Gastroesophageal sphincter (tissue), 4 donors: ENCODE measurements at regions not wholly inside any gene's neighbourhood (a gene's known extent, or its start where the extent isn't known, plus 50 kb on each side); places are given as distances from the start of the nearest gene placed in this dataset.

ENCODE experiments used
- ATAC-seq: fragments of 150-250 bp; one replicate; pipeline ENCODE4 v1.9.1; 2016; ENCODE audit warnings: mild to moderate bottlenecking, moderate library complexity
- H3K27ac ChIP-seq, 4 donors: fragments of 200-600 bp; sonication (generic) in 3 of 4; 1 replicate in 3 of 4; 2 replicates in 1 of 4; pipeline ENCODE4 v1.5.1; 2016 to 2019
- H3K27me3 ChIP-seq: fragments of 200-600 bp; sonication (generic); one replicate; pipeline ENCODE4 v1.5.1; 2019
- H3K36me3 ChIP-seq, 2 donors: fragments of 200-600 bp; sonication (generic); one replicate each; pipeline ENCODE4 v1.5.1; 2019; ENCODE audit warnings: control low read depth in 1 of 2
- H3K4me1 ChIP-seq, 3 donors: fragments of 200-600 bp; sonication (generic); 1 replicate in 2 of 3; 2 replicates in 1 of 3; pipeline ENCODE4 v1.5.1; 2016 to 2019; ENCODE audit warnings: control low read depth in 2 of 3
- H3K4me3 ChIP-seq, 2 donors: fragments of 200-600 bp; sonication (generic); one replicate each; pipeline ENCODE4 v1.5.1; 2019; ENCODE audit warnings: mild to moderate bottlenecking in 1 of 2, moderate library complexity in 1 of 2
- H3K9me3 ChIP-seq, 3 donors: fragments of 200-600 bp; sonication (generic); one replicate each; pipeline ENCODE4 v1.5.1; 2017 to 2019; ENCODE audit warnings: control low read depth in 2 of 3
- CTCF ChIP-seq, 4 experiments: fragments of 200-600 bp in 2 of 4; fragments of 450-650 bp in 2 of 4; sonication (generic) in 1 of 4; IDR thresholded peaks; one replicate each; pipeline ENCODE4 v1.5.1; 2017 to 2019; ENCODE audit warnings: antibody characterized with exemption in 4 of 4, mild to moderate bottlenecking in 2 of 4, moderate library complexity in 2 of 4
- EP300 ChIP-seq: sonication (generic); formaldehyde crosslinking; IDR thresholded peaks from one replicate; pipeline ENCODE4 v1.6.1; 2017; ENCODE audit warnings: antibody characterized with exemption, mild to moderate bottlenecking
- POLR2A ChIP-seq, 2 donors: fragments of 450-650 bp; IDR thresholded peaks; one replicate each; pipeline ENCODE4 v1.6.1; 2017; ENCODE audit warnings: antibody characterized with exemption in 2 of 2, mild to moderate bottlenecking in 2 of 2, moderate library complexity in 1 of 2
- POLR2AphosphoS5 ChIP-seq: sonication (generic); formaldehyde crosslinking; IDR thresholded peaks from one replicate; pipeline ENCODE4 v1.6.1; 2017; ENCODE audit warnings: antibody characterized with exemption
- WGBS, 2 donors: methylation state at CpG; one replicate each; pipeline ENCODE4 v1.1.5; 2018; ENCODE audit warnings: low coverage in 1 of 2; 5-methylcytosine and 5-hydroxymethylcytosine counted together

- Histone ChIP-seq H3K9me3 (no peaks in the 10 kb centered on the region), H3K36me3 (no peaks in the 10 kb centered on the region), H3K27ac (no peak overlapping the region), H3K27me3 (no peaks in the 10 kb centered on the region), H3K4me1 (no peaks in the 10 kb centered on the region), H3K4me3 (no peak overlapping the region)
- 38 to 40% methylated on average over 1 to 6 of the region's 6 CpGs for WGBS, 2 donors
- ATAC-seq: no peak
- TF ChIP-seq CTCF (IDR thresholded peaks at IDR 0.05) (no peak), EP300 (no peak), POLR2A (IDR thresholded peaks at IDR 0.05) (no peak), POLR2AphosphoS5 (no peak)
Observed at GRCh38 chr18:37796823-37797349, 231.3 kb upstream of the CELF4 start.

GRCh38 chr18:37787452-37787851, 221.9 kb upstream of the CELF4 start:
- Histone ChIP-seq H3K4me1 (no peaks in the 10 kb centered on the region), H3K9me3 (no peaks in the 10 kb centered on the region), H3K36me3 (no peaks in the 10 kb centered on the region), H3K27me3 (no peaks in the 10 kb centered on the region), H3K27ac (no peak overlapping the region), H3K4me3 (no peak overlapping the region)
- TF ChIP-seq POLR2A (IDR thresholded peaks at IDR 0.05): no peak
- no peak for TF ChIP-seq POLR2AphosphoS5
- TF ChIP-seq CTCF (IDR thresholded peaks at IDR 0.05): no peak
- no peak for TF ChIP-seq EP300
- no peak for ATAC-seq

DNA sequence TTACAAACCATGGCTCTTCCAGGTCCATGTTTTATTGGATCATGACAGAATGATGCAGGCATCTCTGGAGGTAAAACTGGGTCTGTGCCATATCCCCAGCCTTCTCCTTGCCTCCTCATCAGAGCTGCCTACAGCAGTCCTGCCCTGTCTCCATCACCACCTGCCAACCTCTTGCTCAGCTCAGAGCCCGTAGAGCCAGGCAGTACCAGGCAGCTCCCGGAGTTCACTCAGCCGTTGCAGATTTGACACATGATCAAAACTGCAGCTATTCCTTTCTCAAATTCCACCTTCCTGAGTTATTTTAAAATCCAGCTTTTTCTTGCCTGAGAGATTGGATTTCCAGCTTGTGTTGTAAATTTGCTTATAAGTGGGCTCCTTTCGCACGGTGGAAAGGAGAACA, 218.2 kb upstream of the CELF4 start:
- Histone ChIP-seq H3K36me3 (no peaks in the 10 kb centered on the region), H3K27me3 (no peaks in the 10 kb centered on the region), H3K4me3 (no peak overlapping the region), H3K4me1 (no peaks in the 10 kb centered on the region), H3K9me3 (no peaks in the 10 kb centered on the region), H3K27ac (no peak overlapping the region)
- ATAC-seq: no peak
- no peak for TF ChIP-seq EP300
- no peak for TF ChIP-seq POLR2A (IDR thresholded peaks at IDR 0.05)
- TF ChIP-seq CTCF (IDR thresholded peaks at IDR 0.05): no peak
- TF ChIP-seq POLR2AphosphoS5: no peak
- 47 to 62% methylated on average over 3 of the region's 5 CpGs for WGBS, 2 donors

DNA sequence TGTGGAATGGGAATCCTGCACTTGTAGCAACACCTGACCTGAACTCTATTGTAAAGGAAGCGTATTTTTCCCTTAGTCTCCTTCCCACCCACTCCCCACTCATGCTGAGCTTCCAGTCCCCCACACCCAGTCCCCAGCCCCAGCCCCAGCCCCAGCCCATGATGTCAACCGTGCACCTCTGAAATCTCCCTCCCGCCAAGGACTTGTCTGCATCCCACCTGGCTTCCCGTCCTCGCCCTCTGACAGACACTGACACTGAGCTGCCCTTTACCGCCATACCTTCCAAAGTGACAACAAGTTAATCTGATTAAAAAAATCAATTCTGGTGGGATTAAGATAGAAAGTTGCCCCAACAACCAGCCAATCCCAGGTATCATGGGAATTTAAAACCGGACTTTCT, 213.6 kb upstream of the CELF4 start:
- Histone ChIP-seq H3K4me3 (no peak overlapping the region), H3K9me3 (no peaks in the 10 kb centered on the region), H3K27me3 (peaks cover 3% of the 10 kb centered on the region), H3K27ac (no peak overlapping the region), H3K36me3 (no peaks in the 10 kb centered on the region), H3K4me1 (no peaks in the 10 kb centered on the region)
- no peak for TF ChIP-seq POLR2AphosphoS5
- TF ChIP-seq EP300: no peak
- no peak for TF ChIP-seq CTCF (IDR thresholded peaks at IDR 0.05)
- no peak for TF ChIP-seq POLR2A (IDR thresholded peaks at IDR 0.05)
- 91 to 100% methylated on average over 1 to 7 of the region's 7 CpGs for WGBS, 2 donors
- ATAC-seq: no peak

GRCh38 chr18:37778417-37779165, 213.0 kb upstream of the CELF4 start:
- Histone ChIP-seq H3K4me1 (no peaks in the 10 kb centered on the region), H3K27me3 (peaks cover 3% of the 10 kb centered on the region), H3K36me3 (no peaks in the 10 kb centered on the region), H3K27ac (no peak overlapping the region), H3K9me3 (no peaks in the 10 kb centered on the region), H3K4me3 (no peak overlapping the region)
- 14 to 90% methylated on average over 3 to 12 of the region's 21 CpGs for WGBS, 2 donors
- ATAC-seq: peak; percentile 14
- peak in 3 of 4 experiments; percentile 18 to 76 (median 56) for TF ChIP-seq CTCF (IDR thresholded peaks at IDR 0.05)
- TF ChIP-seq POLR2A (IDR thresholded peaks at IDR 0.05): no peak
